ENCODE measurements at regions not wholly inside any gene's neighbourhood (a gene's known extent, or its start where the extent isn't known, plus 50 kb on each side); places are given as distances from the start of the nearest gene placed in this dataset.

GRCh38 chr20:4626228-4626627 lies 60.0 kb upstream of the PRNP start (continued):
- no peak for TF ChIP-seq CHD7 (IDR thresholded peaks at IDR 0.05; ENCODE audit: insufficient replicate concordance, low read length)
- TF ChIP-seq KDM1A (IDR thresholded peaks at IDR 0.05; ENCODE audit: borderline replicate concordance, low read length): no peak

All from H1 (cell line).